LNCaP clone FGC (cell line): ENCODE measurements at regions not wholly inside any gene's neighbourhood (a gene's known extent, or its start where the extent isn't known, plus 50 kb on each side); places are given as distances from the start of the nearest gene placed in this dataset.

ENCODE experiments used
- DNase-seq: peaks from one replicate; pipeline ENCODE4 v3.0.0-alpha.2; 2011; ENCODE audit warnings: low read depth
- H3K4me3 ChIP-seq: 2 replicates; pipeline ENCODE4 v1.5.1; 2011; ENCODE audit warnings: mild to moderate bottlenecking, low read depth, low read length, control low read depth
- TF ChIP-seq, protein P1 (sequence below): IDR thresholded peaks from 2 replicates; pipeline ENCODE4 v1.5.1; 2012; ENCODE audit warnings: mild to moderate bottlenecking; ENCODE audit not compliant: control insufficient read depth, insufficient read depth; ENCODE audit errors: extremely low read depth

DNA sequence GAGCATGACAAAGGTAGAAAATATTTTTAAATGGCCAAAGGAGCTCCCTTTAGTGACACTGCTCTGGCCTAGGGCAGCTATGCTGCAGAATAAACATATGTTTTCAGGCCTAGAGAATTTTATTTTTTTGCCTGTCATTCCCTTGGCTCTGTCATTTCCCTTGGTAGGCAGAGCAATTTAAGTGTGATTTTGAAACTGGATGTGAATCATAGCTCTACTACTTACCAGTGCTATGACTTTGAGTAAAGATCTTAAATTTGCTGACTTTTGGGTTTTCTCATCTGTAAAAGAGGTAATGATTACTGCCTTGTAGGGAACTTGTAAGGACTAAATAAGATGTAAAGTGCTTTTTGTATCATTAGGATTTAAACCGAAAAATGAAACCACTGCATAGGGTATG is 189.0 kb upstream of the ZRANB2 start:
- DNase-seq: no peak
- TF ChIP-seq, protein P1, sequence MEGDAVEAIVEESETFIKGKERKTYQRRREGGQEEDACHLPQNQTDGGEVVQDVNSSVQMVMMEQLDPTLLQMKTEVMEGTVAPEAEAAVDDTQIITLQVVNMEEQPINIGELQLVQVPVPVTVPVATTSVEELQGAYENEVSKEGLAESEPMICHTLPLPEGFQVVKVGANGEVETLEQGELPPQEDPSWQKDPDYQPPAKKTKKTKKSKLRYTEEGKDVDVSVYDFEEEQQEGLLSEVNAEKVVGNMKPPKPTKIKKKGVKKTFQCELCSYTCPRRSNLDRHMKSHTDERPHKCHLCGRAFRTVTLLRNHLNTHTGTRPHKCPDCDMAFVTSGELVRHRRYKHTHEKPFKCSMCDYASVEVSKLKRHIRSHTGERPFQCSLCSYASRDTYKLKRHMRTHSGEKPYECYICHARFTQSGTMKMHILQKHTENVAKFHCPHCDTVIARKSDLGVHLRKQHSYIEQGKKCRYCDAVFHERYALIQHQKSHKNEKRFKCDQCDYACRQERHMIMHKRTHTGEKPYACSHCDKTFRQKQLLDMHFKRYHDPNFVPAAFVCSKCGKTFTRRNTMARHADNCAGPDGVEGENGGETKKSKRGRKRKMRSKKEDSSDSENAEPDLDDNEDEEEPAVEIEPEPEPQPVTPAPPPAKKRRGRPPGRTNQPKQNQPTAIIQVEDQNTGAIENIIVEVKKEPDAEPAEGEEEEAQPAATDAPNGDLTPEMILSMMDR: no peak
- no peak overlapping the region for H3K4me3 ChIP-seq

DNA sequence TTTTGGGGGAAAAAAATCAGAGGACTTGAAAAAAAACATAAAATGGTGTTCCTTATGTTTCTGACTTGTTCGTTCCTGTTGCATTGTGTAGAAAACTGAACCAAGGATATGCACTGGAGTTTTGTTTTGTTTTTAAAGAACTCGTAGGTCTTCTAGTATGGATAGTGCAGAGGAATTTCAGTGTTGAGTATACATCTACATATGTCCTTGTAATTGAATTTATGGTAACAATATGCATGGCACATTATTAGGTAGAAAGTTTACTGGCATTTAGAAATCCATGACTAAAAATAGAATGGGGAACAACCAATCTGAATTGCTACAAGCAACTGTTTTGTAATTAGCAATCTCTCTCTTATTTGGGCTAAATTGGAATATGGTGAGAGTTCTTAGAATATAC is 188.3 kb upstream of the ZRANB2 start:
- no peak overlapping the region for H3K4me3 ChIP-seq
- TF ChIP-seq, protein P1: no peak
- DNase-seq: no peak

- no peak for DNase-seq
- H3K4me3 ChIP-seq: no peak overlapping the region
- TF ChIP-seq, protein P1: no peak
These were observed 186.4 kb upstream of the ZRANB2 start for GRCh38 chr1:71267220-71267619.

DNA sequence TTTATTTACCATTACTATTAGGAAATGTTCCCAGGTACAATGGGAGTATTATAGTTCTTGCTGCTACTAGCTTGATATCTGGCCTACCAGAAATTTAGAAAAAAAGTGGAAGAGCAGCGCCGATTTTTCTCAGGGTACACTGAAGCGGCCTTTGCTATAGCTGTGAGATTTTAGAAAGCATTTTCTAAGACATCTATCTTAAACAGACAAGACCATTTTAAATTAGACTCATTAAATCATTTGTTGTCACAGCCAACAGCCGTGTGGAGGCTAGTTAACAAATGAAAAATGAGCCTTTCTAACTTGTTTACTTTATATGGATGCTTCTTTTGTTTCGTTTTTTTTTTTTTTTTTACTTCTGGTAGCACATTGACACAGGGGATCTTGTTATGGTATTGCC is 183.2 kb upstream of the ZRANB2 start:
- no peak for DNase-seq
- H3K4me3 ChIP-seq: no peak overlapping the region
- TF ChIP-seq, protein P1: no peak

GRCh38 chr1:71262970-71263369 is 182.1 kb upstream of the ZRANB2 start:
- TF ChIP-seq, protein P1: no peak
- no peak overlapping the region for H3K4me3 ChIP-seq
- DNase-seq: no peak

DNA sequence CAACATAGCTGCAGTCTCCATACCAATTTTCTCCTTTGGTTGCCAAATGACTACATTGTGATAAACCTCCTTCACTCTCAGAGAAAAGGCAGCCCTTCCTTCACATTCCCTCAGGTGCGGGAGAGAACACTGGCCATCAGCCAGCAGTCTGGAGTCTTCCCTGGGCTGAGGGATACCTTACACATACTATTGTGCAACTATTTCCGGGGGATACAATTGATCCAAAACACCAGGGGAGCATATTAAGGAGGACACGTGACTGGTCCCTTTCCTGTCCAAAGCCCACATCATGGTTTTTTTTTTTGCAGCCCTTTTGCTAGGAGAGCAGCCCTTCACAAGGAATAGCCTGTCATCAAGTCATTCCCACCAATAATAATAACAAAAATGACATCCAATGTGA is 172.1 kb upstream of the ZRANB2 start:
- no peak for DNase-seq
- no peak overlapping the region for H3K4me3 ChIP-seq
- TF ChIP-seq, protein P1: no peak

DNA sequence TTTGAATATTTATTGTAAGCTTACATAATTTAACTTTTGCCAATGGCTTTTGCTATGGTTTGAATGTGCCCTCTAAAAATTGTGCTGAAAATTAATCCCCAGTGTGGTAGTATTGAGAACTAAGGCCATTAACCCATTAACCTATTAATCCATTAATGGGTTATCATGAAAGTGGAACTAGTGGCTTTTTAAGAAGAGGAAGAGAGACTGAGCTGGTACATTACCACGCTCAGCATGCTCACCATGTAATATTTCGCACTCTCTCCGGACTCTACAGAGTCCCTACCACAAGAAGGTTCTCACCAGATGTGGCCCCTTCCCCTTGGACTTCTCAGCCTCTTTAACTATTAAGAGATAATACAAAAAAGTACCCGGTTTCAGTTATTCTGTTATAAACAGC is 164.4 kb upstream of the ZRANB2 start:
- no peak overlapping the region for H3K4me3 ChIP-seq
- DNase-seq: no peak
- TF ChIP-seq, protein P1: no peak
